ENCODE measurements at regions not wholly inside any gene's neighbourhood (a gene's known extent, or its start where the extent isn't known, plus 50 kb on each side); places are given as distances from the start of the nearest gene placed in this dataset.

- peak; percentile 72; the same call in 1 of the 2 replicates for TF ChIP-seq NFAT5 (CRISPR knock-in tag; IDR thresholded peaks at IDR 0.05)
- TF ChIP-seq CREB1 (IDR thresholded peaks at IDR 0.05) = no peak
- TF ChIP-seq CREB1 (CRISPR knock-in tag; IDR thresholded peaks at IDR 0.05) = no peak
- TF ChIP-seq ZNF788 (CRISPR knock-in tag; IDR thresholded peaks at IDR 0.05; ENCODE audit: borderline replicate concordance) = peak; percentile 34; the same call in 1 of the 2 replicates
- TF ChIP-seq ZBTB33 (CRISPR knock-in tag; IDR thresholded peaks at IDR 0.05) = peak; percentile 100
- TF ChIP-seq RAD21 (CRISPR knock-in tag; IDR thresholded peaks at IDR 0.05) = peak; percentile 96
- TF ChIP-seq, protein P1, sequence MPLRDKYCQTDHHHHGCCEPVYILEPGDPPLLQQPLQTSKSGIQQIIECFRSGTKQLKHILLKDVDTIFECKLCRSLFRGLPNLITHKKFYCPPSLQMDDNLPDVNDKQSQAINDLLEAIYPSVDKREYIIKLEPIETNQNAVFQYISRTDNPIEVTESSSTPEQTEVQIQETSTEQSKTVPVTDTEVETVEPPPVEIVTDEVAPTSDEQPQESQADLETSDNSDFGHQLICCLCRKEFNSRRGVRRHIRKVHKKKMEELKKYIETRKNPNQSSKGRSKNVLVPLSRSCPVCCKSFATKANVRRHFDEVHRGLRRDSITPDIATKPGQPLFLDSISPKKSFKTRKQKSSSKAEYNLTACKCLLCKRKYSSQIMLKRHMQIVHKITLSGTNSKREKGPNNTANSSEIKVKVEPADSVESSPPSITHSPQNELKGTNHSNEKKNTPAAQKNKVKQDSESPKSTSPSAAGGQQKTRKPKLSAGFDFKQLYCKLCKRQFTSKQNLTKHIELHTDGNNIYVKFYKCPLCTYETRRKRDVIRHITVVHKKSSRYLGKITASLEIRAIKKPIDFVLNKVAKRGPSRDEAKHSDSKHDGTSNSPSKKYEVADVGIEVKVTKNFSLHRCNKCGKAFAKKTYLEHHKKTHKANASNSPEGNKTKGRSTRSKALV (CRISPR knock-in tag; IDR thresholded peaks at IDR 0.05) = no peak
- TF ChIP-seq RXRB (CRISPR knock-in tag; IDR thresholded peaks at IDR 0.05; ENCODE audit: borderline replicate concordance) = peak; percentile 50; the same call in 1 of the 2 replicates
- TF ChIP-seq ZNF777 (CRISPR knock-in tag; IDR thresholded peaks at IDR 0.05) = 0 out of 2 replicates have a peak, but pooled peaks have one; percentile 28
- TF ChIP-seq SALL2 (CRISPR knock-in tag; IDR thresholded peaks at IDR 0.05) = 0 out of 2 replicates have a peak, but pooled peaks have one; percentile 36
- no peak for TF ChIP-seq ZNF567 (CRISPR knock-in tag; IDR thresholded peaks at IDR 0.05; ENCODE audit: borderline replicate concordance)
- peak; percentile 66; the same call in 1 of the 2 replicates for TF ChIP-seq ZNF232 (CRISPR knock-in tag; IDR thresholded peaks at IDR 0.05; ENCODE audit: borderline replicate concordance)
- peak; percentile 92 for TF ChIP-seq ZMYM4 (CRISPR knock-in tag; IDR thresholded peaks at IDR 0.05)
- no peak for TF ChIP-seq ZNF350 (CRISPR knock-in tag; IDR thresholded peaks at IDR 0.05; ENCODE audit: borderline replicate concordance, low read depth)
- TF ChIP-seq GTF3A (CRISPR knock-in tag; conservative IDR thresholded peaks at IDR 0.05) = no peak
- TF ChIP-seq ZNF234 (CRISPR knock-in tag; conservative IDR thresholded peaks at IDR 0.05) = no peak
- peak; percentile 38; the same call in 1 of the 2 replicates for TF ChIP-seq GATAD2A (CRISPR knock-in tag; IDR thresholded peaks at IDR 0.05)
- peak; percentile 71; the same call in 1 of the 2 replicates for TF ChIP-seq ETV6 (CRISPR knock-in tag; conservative IDR thresholded peaks at IDR 0.05)
- TF ChIP-seq NFYB (CRISPR knock-in tag; IDR thresholded peaks at IDR 0.05) = peak; percentile 27
- TF ChIP-seq, protein P2, sequence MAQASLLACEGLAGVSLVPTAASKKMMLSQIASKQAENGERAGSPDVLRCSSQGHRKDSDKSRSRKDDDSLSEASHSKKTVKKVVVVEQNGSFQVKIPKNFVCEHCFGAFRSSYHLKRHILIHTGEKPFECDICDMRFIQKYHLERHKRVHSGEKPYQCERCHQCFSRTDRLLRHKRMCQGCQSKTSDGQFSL (CRISPR knock-in tag; IDR thresholded peaks at IDR 0.05) = peak; percentile 91; the same call in 1 of the 2 replicates
- TF ChIP-seq TBP (CRISPR knock-in tag; IDR thresholded peaks at IDR 0.05) = 0 out of 2 replicates have a peak, but pooled peaks have one; percentile 42
- peak; percentile 30; the same call in 1 of the 2 replicates for TF ChIP-seq ZFY (CRISPR knock-in tag; IDR thresholded peaks at IDR 0.05)
- TF ChIP-seq YEATS4 (CRISPR knock-in tag; IDR thresholded peaks at IDR 0.05; ENCODE audit: borderline replicate concordance) = peak; percentile 50; the same call in 1 of the 2 replicates
These were observed 191.1 kb upstream of the CIBAR2 start (continued) for GRCh38 chr16:85303354-85303883.
